GM18517 (cell line): ENCODE measurements at regions not wholly inside any gene's neighbourhood (a gene's known extent, or its start where the extent isn't known, plus 50 kb on each side); places are given as distances from the start of the nearest gene placed in this dataset.

ENCODE experiments used
- ATAC-seq: cut with Tn5 transposase; IDR thresholded peaks from one replicate; pipeline ENCODE4 v1.9.1; 2021; ENCODE audit warnings: mild to moderate bottlenecking, moderate library complexity; ENCODE audit not compliant: unreplicated experiment

GRCh38 chr6:8574749-8575468 lies 139.6 kb upstream of the SLC35B3 start:
- no peak for ATAC-seq

DNA sequence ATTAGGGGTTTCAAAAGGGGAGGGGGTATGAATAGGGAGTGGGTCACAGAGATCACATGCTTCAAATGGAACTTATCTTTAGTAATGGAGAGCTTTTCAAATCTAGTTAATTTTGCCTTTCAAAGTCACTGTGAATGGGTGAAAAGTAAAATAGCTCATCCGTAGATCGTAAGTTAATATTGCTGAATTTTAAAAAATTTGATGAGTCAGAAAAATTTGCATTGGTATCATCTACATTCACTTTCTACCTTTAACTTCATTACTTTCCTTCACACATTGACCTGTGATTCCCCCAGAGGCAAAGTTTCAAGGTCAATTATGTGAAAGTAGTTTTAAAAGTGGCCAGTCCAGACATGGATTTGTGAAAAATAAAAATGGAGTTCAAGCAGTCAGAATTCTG lies 139.0 kb upstream of the SLC35B3 start:
- no peak for ATAC-seq

- no peak for ATAC-seq
These were observed 135.0 kb upstream of the SLC35B3 start for GRCh38 chr6:8570256-8570920.

- ATAC-seq = no peak
These were observed 126.8 kb upstream of the SLC35B3 start for GRCh38 chr6:8562125-8562524.

DNA sequence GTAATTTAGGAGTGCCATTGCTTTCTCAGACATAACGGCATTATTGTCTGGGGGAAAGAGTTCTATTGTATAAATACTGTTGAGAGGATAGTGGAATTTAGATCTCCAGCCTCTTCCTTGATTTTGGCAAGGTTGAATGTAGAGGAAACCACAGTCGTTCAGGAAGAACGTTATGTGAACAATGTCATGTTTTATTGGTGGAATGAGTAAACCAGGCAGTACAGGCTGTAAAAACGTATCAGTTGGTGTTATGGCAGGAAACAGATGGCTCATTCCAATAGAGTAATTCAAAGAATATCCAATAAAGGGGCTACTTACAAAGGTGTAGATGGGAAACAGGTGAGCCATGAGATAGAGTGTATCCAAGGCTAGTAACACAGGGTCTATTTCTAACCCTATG lies 123.6 kb upstream of the SLC35B3 start:
- ATAC-seq = no peak

- ATAC-seq = no peak
These were observed 121.8 kb upstream of the SLC35B3 start for GRCh38 chr6:8557014-8557748.

GRCh38 chr6:8556370-8557013 lies 121.1 kb upstream of the SLC35B3 start:
- ATAC-seq = no peak

GRCh38 chr6:8551993-8552392 lies 116.6 kb upstream of the SLC35B3 start:
- ATAC-seq = no peak

- ATAC-seq = no peak
These were observed 116.0 kb upstream of the SLC35B3 start for GRCh38 chr6:8551386-8551785.

GRCh38 chr6:8549074-8549790 lies 113.9 kb upstream of the SLC35B3 start:
- ATAC-seq = no peak

DNA sequence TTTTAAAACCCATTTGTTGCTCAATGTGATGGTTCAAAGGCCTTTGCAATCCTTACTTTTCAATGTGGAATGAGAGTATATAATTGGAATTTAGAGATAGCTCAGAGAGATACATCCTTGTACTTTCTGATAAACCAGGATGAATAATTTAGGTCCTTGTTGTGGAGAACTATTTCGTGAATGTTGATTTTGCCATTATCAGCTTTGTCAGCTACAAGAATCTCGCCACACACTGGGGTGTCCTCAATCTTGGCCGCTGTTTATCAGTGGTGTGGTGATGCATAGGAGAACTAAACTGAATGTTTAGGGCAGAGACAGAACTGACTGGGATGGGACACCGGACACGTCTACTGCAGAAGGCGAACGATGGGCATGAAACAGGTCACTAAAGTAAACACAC lies 111.2 kb upstream of the SLC35B3 start:
- ATAC-seq = no peak

DNA sequence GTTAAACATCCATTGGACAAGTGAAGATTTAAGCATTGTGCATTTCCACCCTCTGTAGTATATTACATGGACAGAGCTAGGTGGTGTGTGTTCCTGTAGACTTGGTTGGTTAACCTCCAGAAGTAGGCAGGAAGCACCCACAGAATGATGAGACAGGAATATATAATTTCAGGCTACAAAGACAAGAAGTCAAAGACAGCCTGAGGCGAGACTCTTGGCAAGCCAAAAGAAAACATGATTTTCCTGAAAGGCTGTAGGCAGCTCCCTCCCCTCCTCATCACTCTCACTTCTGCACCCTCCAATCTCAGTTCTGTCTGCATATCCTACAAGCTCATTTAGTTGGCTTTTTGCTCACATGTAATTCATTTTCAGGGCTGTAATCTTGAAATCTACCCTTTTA lies 110.0 kb upstream of the SLC35B3 start:
- ATAC-seq = no peak

DNA sequence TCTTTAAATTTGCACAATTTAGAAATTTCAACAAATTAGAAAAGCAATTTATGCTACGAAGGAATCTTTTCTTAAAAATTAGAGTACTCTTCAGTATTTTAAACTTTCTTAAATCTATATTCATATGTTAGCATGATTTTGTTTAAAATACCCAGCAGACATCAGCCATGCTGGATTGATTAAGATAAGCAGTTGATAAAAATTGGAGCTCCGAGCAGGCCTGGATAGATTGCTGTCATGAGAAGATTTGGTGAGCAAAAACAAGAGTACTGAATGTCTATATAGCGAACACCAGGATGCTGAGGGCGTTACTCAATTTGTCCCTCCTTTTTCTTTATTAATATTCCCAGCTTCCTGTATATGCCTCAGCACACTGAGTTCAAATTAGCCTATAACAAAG lies 108.4 kb upstream of the SLC35B3 start:
- ATAC-seq = no peak

DNA sequence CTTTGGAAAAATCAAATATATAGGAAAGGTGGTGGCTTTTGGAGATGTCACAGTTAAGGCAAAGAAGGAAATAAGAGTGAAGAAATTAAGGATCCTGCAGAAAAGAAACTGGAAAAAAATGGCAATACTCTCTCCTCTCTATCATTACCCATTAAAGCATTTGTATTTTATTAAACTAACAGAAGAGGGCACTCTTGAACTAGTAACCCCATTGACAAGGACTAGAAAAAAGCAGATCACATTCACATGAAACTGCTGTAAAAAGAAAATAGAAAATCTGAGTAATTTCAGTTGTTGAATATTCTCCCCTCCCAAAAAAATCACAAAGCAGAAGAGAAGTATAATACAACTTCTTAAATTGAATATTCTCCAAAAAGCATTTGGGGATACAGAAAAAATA lies 104.1 kb upstream of the SLC35B3 start:
- no peak for ATAC-seq

DNA sequence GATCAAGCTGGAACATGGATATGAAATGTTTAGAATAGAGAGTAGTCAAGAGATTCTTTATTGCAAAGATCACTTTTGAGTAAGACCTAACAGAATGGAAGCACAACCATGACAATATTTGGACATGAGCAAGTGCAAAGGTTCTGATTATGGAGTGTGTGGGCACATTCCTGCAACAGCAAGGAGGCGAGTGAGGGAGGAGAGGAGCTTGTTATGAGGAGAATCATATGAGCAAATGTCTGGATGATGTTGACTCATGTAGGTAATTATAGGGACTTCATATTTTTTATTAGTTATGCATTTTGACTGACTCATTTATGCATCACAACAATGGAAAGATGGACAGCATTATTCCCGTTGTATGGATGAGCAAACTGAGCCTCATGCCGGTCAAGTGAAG lies 100.8 kb upstream of the SLC35B3 start:
- ATAC-seq = no peak

GRCh38 chr6:8535519-8535918 lies 100.2 kb upstream of the SLC35B3 start:
- no peak for ATAC-seq

DNA sequence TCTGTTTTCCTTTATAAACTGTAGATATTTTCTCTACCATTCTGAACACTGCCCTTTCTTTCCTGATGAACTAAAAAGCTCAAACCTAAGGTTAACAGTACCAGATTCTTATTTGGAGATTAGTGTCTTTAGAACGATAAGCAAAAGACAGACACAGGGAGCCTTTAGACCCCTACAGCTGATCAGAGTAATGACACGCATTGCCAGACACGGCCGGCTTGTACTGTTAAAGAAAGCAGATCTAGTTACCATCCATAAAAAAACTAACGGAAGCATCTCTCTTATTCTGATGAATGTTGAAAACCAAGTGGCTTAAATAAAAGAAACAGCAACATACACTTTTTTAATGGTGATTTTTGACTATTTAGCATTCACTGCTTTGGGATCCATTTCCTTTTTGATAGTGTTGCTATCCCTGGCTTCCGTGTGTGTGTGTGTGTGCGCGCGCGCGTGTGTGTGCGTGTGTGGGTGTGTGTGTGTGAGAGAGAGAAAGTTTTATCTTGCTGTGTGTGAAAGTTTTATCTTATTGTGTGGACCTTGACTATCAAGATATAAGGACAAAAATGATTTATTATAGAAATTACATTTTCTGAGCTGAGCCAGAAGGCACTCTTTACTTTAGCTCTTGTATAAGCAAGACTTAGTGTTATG lies 95.6 kb upstream of the SLC35B3 start:
- no peak for ATAC-seq

GRCh38 chr6:8529250-8529649 lies 93.9 kb upstream of the SLC35B3 start:
- no peak for ATAC-seq

GRCh38 chr6:8527818-8528217 lies 92.5 kb upstream of the SLC35B3 start:
- no peak for ATAC-seq

GRCh38 chr6:8526624-8527023 lies 91.3 kb upstream of the SLC35B3 start:
- no peak for ATAC-seq
